PC-9 (cell line): ENCODE measurements at regions not wholly inside any gene's neighbourhood (a gene's known extent, or its start where the extent isn't known, plus 50 kb on each side); places are given as distances from the start of the nearest gene placed in this dataset.

Source experiments
- BruUV-seq: library from RNA; stranded (reverse); fragments of 400-500 nt; replicated peaks from 2 replicates; lab custom pipeline; 2021; lab: Mats Ljungman, UMichigan
- CTCF ChIA-PET: fragments of 300-600 bp; sonication (Branson Sonifier 250); formaldehyde crosslinking; loops from one replicate; lab custom pipeline; 2022; ENCODE audit warnings: antibody characterized with exemption; lab: Charles Lee
- POLR2A ChIA-PET: fragments of 300-600 bp; sonication (Branson Sonifier 250); formaldehyde crosslinking; loops from one replicate; lab custom pipeline; 2022; ENCODE audit warnings: antibody characterized with exemption; ENCODE audit not compliant: unreplicated experiment; lab: Charles Lee
- DNase-seq, 2 experiments: peaks; one replicate each; pipeline versions ENCODE4 v3.0.0 to v3.0.0-alpha.2; 2015 to 2022; ENCODE audit warnings: mixed read lengths in 1 of 2
- H2AFZ ChIP-seq: fragments of 200-600 bp; sonication (generic); 2 replicates; pipeline ENCODE4 v1.8.1; 2017; ENCODE audit warnings: antibody characterized with exemption
- H3F3A ChIP-seq: fragments of 200-600 bp; sonication (generic); 2 replicates; pipeline ENCODE4 v1.8.1; 2017; ENCODE audit warnings: antibody characterized with exemption, mild to moderate bottlenecking, low read depth; ENCODE audit not compliant: insufficient read depth
- H3K27ac ChIP-seq: fragments of 200-600 bp; sonication (generic); 2 replicates; pipeline ENCODE4 v1.6.1; 2016; ENCODE audit warnings: mixed run types
- H3K27me3 ChIP-seq: fragments of 200-600 bp; sonication (generic); 2 replicates; pipeline ENCODE4 v1.6.1; 2016; ENCODE audit warnings: low read depth, mixed run types; ENCODE audit not compliant: insufficient read depth
- H3K36me3 ChIP-seq: fragments of 200-600 bp; sonication (generic); 2 replicates; pipeline ENCODE4 v1.6.1; 2016; ENCODE audit warnings: low read depth, mixed run types
- H3K4me1 ChIP-seq: fragments of 200-600 bp; sonication (generic); replicated peaks from 2 replicates; pipeline ENCODE4 v1.6.1; 2016; ENCODE audit warnings: mixed run types; ENCODE audit not compliant: insufficient read depth
- H3K4me2 ChIP-seq: fragments of 200-600 bp; sonication (generic); 2 replicates; pipeline ENCODE4 v1.6.1; 2017; ENCODE audit warnings: mixed run types
- H3K4me3 ChIP-seq: fragments of 200-600 bp; sonication (generic); 2 replicates; pipeline ENCODE4 v1.6.1; 2016; ENCODE audit warnings: mixed run types
- H3K79me2 ChIP-seq: fragments of 200-600 bp; sonication (generic); 2 replicates; pipeline ENCODE4 v1.6.1; 2017; ENCODE audit warnings: low read depth, mixed run types
- H3K9me2 ChIP-seq: fragments of 200-600 bp; sonication (generic); 2 replicates; pipeline ENCODE4 v1.8.1; 2017; ENCODE audit warnings: mild to moderate bottlenecking; ENCODE audit not compliant: insufficient read depth
- H3K9me3 ChIP-seq: fragments of 200-600 bp; sonication (generic); 2 replicates; pipeline ENCODE4 v1.8.1; 2016; ENCODE audit warnings: low read depth; ENCODE audit not compliant: insufficient read depth
- H4K20me1 ChIP-seq: fragments of 200-600 bp; sonication (generic); 2 replicates; pipeline ENCODE4 v1.8.1; 2017; ENCODE audit not compliant: insufficient read depth
- CTCF ChIP-seq: fragments of 200-600 bp; sonication (generic); conservative IDR thresholded peaks from 2 replicates; pipeline ENCODE4 v1.6.1; 2017; ENCODE audit warnings: mixed run types, antibody characterized with exemption, mild to moderate bottlenecking, moderate library complexity
- EZH2 ChIP-seq: fragments of 200-600 bp; sonication (generic); IDR thresholded peaks from 2 replicates; pipeline ENCODE4 v1.8.0; 2017; ENCODE audit warnings: antibody characterized with exemption, low read depth
- intact Hi-C: fragments of 100-400 bp; cut with micrococcal nuclease; formaldehyde crosslinking; loops from one replicate; pipeline ENCODE4 v1.10.0; 2022; ENCODE audit not compliant: unreplicated experiment

DNA sequence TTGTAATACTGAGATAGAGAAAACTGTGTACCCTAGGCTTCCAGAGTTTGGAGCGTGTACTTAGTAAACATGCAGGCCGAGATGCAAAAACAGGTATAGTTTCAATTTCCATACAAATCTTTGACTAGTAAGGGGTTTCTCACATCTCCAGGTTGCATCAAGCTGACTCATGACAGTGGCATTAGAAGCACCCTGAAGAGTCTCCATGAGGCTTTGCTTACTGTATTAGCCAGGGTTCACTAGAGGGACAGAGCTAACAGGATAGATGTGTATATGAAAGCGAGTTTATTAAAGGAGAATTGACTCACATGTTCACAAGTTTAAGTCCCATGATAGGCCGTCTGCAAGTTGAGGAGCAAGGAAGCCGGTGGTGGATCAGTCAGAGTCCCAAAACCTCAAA lies 275.3 kb upstream of the CDH6 start:
- H3K4me1 ChIP-seq = no peaks in the 10 kb centered on the region
- CTCF ChIA-PET = no interaction called here
- POLR2A ChIA-PET = no interaction called here
- H3K9me3 ChIP-seq = no peaks in the 10 kb centered on the region
- H3F3A ChIP-seq = no peaks in the 10 kb centered on the region
- H3K4me2 ChIP-seq = no peak overlapping the region
- no peaks in the 10 kb centered on the region for H3K36me3 ChIP-seq
- H3K79me2 ChIP-seq = no peaks in the 10 kb centered on the region
- no peak overlapping the region for H3K27ac ChIP-seq
- intact Hi-C loops = no loop called here
- H3K9me2 ChIP-seq = no peaks in the 10 kb centered on the region
- DNase-seq = peak; percentile 5 to 38
- no peak overlapping the region for H2AFZ ChIP-seq
- no peaks in the 10 kb centered on the region for H3K27me3 ChIP-seq
- BruUV-seq = no TSS peak
- no peak overlapping the region for H3K4me3 ChIP-seq
- H4K20me1 ChIP-seq = no peaks in the 10 kb centered on the region
- no peak for TF ChIP-seq CTCF
- TF ChIP-seq EZH2 = no peak

GRCh38 chr5:30908356-30908755 lies 285.1 kb upstream of the CDH6 start:
- no peaks in the 10 kb centered on the region for H3K4me1 ChIP-seq
- H3K27ac ChIP-seq = no peak overlapping the region
- intact Hi-C loops = no loop called here
- H3K9me2 ChIP-seq = no peaks in the 10 kb centered on the region
- TF ChIP-seq CTCF (no peak), EZH2 (no peak)
- H3K9me3 ChIP-seq = no peaks in the 10 kb centered on the region
- no peak overlapping the region for H3K4me2 ChIP-seq
- H3F3A ChIP-seq = no peaks in the 10 kb centered on the region
- no TSS peak for BruUV-seq
- no peaks in the 10 kb centered on the region for H3K79me2 ChIP-seq
- H3K4me3 ChIP-seq = no peak overlapping the region
- no peaks in the 10 kb centered on the region for H3K36me3 ChIP-seq
- H4K20me1 ChIP-seq = no peaks in the 10 kb centered on the region
- ChIA-PET CTCF (no interaction called here), POLR2A (no interaction called here)
- peak in 1 of 2 experiments; percentile 34 for DNase-seq
- H2AFZ ChIP-seq = no peak overlapping the region
- H3K27me3 ChIP-seq = no peaks in the 10 kb centered on the region

DNA sequence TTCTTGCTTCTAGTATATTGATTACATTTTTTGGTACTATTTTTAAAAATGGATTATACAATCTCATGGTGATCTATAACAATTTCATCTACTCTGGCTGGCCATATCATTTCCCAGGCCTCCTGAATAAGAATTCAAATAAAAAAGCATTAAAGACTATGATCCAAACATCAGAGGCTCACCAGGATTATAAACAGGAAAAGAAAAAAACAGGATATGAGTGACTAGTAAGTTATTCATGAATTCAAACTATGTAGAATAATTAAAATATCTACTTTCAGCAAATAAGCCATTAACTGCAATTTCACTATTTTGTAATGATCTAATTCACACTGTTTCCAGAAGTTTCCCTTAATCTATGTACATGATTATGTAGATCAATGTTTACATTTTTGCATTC lies 293.1 kb upstream of the CDH6 start:
- TF ChIP-seq EZH2 (no peak), CTCF (no peak)
- ChIA-PET CTCF (no interaction called here), POLR2A (no interaction called here)

More for the DNA sequence above, 293.1 kb upstream of the CDH6 start:
- no peaks in the 10 kb centered on the region for H4K20me1 ChIP-seq
- no peaks in the 10 kb centered on the region for H3K4me1 ChIP-seq
- no peaks in the 10 kb centered on the region for H3K9me2 ChIP-seq
- H3K27me3 ChIP-seq = no peaks in the 10 kb centered on the region
- H3K4me3 ChIP-seq = no peak overlapping the region
- BruUV-seq = no TSS peak
- H2AFZ ChIP-seq = no peak overlapping the region
- DNase-seq = no peak
- no peaks in the 10 kb centered on the region; the same call in 1 of the 2 replicates for H3K9me3 ChIP-seq
- intact Hi-C loops = no loop called here
- no peaks in the 10 kb centered on the region for H3K79me2 ChIP-seq
- no peaks in the 10 kb centered on the region for H3F3A ChIP-seq
- no peak overlapping the region for H3K27ac ChIP-seq
- H3K4me2 ChIP-seq = no peak overlapping the region
- no peaks in the 10 kb centered on the region for H3K36me3 ChIP-seq
